Spinal cord (tissue), 9 donors: ENCODE measurements at regions not wholly inside any gene's neighbourhood (a gene's known extent, or its start where the extent isn't known, plus 50 kb on each side); places are given as distances from the start of the nearest gene placed in this dataset.

Experiments
- DNase-seq, 6 donors: peaks; one replicate each; pipeline versions ENCODE4 v3.0.0 to v3.0.0-alpha.2; 2013 to 2015; ENCODE audit warnings: low spot score in 6 of 6, low read depth in 4 of 6
- H3K27ac ChIP-seq: one replicate; pipeline ENCODE4 v1.5.1; 2013; ENCODE audit warnings: low read depth, low read length, control low read depth
- H3K27me3 ChIP-seq: one replicate; pipeline ENCODE4 v1.6.1; 2013; ENCODE audit warnings: low read length; ENCODE audit not compliant: control insufficient read depth, insufficient read depth
- H3K36me3 ChIP-seq: one replicate; pipeline ENCODE4 v1.6.1; 2013; ENCODE audit warnings: low read length; ENCODE audit not compliant: control insufficient read depth, insufficient read depth
- H3K4me1 ChIP-seq: one replicate; pipeline ENCODE4 v1.6.1; 2013; ENCODE audit warnings: low read length; ENCODE audit not compliant: control insufficient read depth, insufficient read depth
- H3K4me3 ChIP-seq: one replicate; pipeline ENCODE4 v1.5.1; 2013; ENCODE audit warnings: low read depth, low read length, control low read depth
- H3K9me3 ChIP-seq: one replicate; pipeline ENCODE4 v1.6.1; 2013; ENCODE audit warnings: low read length; ENCODE audit not compliant: control insufficient read depth, insufficient read depth
- WGBS: methylation state at CpG from one replicate; pipeline ENCODE4 v1.1.5; 2013; ENCODE audit warnings: missing lambda C conversion rate; ENCODE audit not compliant: insufficient coverage; 5-methylcytosine and 5-hydroxymethylcytosine counted together
- donor health status: healthy.

- Histone ChIP-seq H3K27me3 (no peaks in the 10 kb centered on the region), H3K4me1 (no peaks in the 10 kb centered on the region), H3K27ac (no peak overlapping the region), H3K36me3 (no peaks in the 10 kb centered on the region), H3K4me3 (no peak overlapping the region), H3K9me3 (no peaks in the 10 kb centered on the region)
- no peak for DNase-seq
- no CpG with 5 or more reads among the region's 4 CpGs for WGBS
Observed at GRCh38 chr6:51336185-51336584, 517.5 kb downstream of the TFAP2B start.

DNA sequence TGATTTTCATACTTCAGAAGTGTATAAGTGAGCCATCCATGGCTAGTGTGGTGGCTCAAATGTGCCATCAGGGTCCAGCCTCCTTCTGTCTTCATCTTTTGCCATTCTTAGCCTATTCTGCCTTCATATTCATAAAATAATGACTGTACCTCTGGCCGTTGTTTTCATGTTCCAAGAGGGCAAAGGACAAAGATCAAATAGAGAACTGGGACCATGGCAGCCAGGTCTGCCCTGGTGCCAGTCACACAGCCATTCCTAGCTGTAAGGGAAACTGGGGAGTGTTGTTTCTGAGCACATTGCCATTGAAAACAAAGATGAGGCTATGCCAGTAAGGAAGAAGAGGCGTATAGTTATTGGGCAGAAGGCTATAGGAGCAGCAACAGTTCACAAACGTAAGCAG lies 518.6 kb downstream of the TFAP2B start:
- Histone ChIP-seq H3K9me3 (no peaks in the 10 kb centered on the region), H3K36me3 (no peaks in the 10 kb centered on the region), H3K27me3 (no peaks in the 10 kb centered on the region), H3K4me1 (no peaks in the 10 kb centered on the region), H3K27ac (no peak overlapping the region), H3K4me3 (no peak overlapping the region)
- DNase-seq, result no peak
- 82% methylated on average over 3 of the region's 3 CpGs for WGBS

DNA sequence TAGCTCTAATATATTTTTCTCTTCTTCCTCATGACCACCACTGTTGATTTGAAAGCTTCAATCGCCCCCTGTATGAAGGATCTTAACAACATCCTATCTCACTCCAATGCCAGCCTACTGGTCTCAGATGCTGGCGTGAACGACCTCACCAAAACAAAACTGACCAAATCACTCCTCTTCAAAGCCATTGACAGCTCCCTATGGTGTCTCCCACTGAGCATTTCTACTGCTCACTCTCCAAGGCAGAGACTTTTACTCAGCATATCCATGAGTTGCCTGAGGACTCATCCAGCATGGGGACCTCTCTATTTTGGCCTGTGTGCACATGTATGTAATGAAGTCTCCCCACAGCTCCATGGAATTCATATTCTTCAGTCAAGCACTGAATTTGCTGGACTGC lies 520.4 kb downstream of the TFAP2B start:
- WGBS, result 53% methylated on average over 3 of the region's 3 CpGs
- DNase-seq, result no peak

GRCh38 chr6:51339728-51340127 lies 521.1 kb downstream of the TFAP2B start:
- DNase-seq, result no peak
- WGBS, result 58% methylated on average over 2 of the region's 5 CpGs
- H3K27me3 ChIP-seq, result no peaks in the 10 kb centered on the region
- H3K9me3 ChIP-seq, result no peaks in the 10 kb centered on the region
- H3K4me1 ChIP-seq, result no peaks in the 10 kb centered on the region
- H3K4me3 ChIP-seq, result no peak overlapping the region
- H3K36me3 ChIP-seq, result no peaks in the 10 kb centered on the region
- H3K27ac ChIP-seq, result no peak overlapping the region

More for the DNA sequence above, 520.4 kb downstream of the TFAP2B start:
- H3K27me3 ChIP-seq, result no peaks in the 10 kb centered on the region
- no peak overlapping the region for H3K27ac ChIP-seq
- H3K4me3 ChIP-seq, result no peak overlapping the region
- H3K9me3 ChIP-seq, result no peaks in the 10 kb centered on the region
- H3K4me1 ChIP-seq, result no peaks in the 10 kb centered on the region
- no peaks in the 10 kb centered on the region for H3K36me3 ChIP-seq

GRCh38 chr6:51342393-51342792 lies 523.7 kb downstream of the TFAP2B start:
- Histone ChIP-seq H3K9me3 (peaks cover 3% of the 10 kb centered on the region), H3K4me3 (no peak overlapping the region), H3K27ac (no peak overlapping the region), H3K4me1 (no peaks in the 10 kb centered on the region), H3K27me3 (no peaks in the 10 kb centered on the region), H3K36me3 (no peaks in the 10 kb centered on the region)
- DNase-seq, result no peak
- 100% methylated on average over 1 of the region's 6 CpGs for WGBS

GRCh38 chr6:51349857-51350256 lies 531.2 kb downstream of the TFAP2B start:
- Histone ChIP-seq H3K9me3 (peaks cover 3% of the 10 kb centered on the region), H3K27ac (no peak overlapping the region), H3K4me3 (no peak overlapping the region), H3K27me3 (no peaks in the 10 kb centered on the region), H3K4me1 (peaks cover 4% of the 10 kb centered on the region), H3K36me3 (no peaks in the 10 kb centered on the region)
- WGBS, result 48% methylated on average over 3 of the region's 4 CpGs
- peak in 4 of 6 donors; percentile 5 to 64 (median 11) for DNase-seq

DNA sequence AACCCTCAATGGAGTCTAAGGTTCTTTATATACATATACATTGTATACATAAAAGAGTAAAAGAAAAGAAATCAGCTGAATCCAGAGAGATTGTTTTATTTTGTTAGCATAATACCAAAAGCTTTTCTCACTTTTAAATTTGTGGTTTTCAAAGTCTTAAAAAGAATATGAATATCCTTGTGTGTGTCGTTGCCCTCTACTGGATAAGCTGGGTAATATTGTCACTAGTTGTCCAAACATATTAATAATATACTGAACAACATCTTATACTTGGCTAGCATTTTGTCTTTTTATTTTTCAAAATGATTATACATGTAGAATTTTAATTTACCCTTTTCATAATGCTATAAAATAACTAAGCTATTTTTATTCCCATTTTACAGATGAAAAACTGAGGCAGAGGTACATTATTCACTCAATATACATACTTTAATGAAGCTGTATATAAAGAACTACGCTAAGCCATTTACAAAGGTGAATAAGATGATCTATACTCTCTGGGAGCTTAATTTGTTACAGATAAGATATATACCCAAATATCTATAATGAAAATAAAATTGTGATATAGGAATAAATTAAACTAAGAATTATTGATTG lies 531.7 kb downstream of the TFAP2B start:
- H3K4me1 ChIP-seq, result peaks cover 4% of the 10 kb centered on the region
- no peak overlapping the region for H3K27ac ChIP-seq
- WGBS, result no CpG with 5 or more reads among the region's 2 CpGs
- H3K9me3 ChIP-seq, result peaks cover 3% of the 10 kb centered on the region
- no peaks in the 10 kb centered on the region for H3K27me3 ChIP-seq
- peak in 1 of 6 donors; percentile 5 for DNase-seq
- no peaks in the 10 kb centered on the region for H3K36me3 ChIP-seq
- H3K4me3 ChIP-seq, result no peak overlapping the region

GRCh38 chr6:51352506-51353029 lies 533.9 kb downstream of the TFAP2B start:
- no peak for DNase-seq
- no CpG with 5 or more reads among the region's 2 CpGs for WGBS
- Histone ChIP-seq H3K27ac (no peak overlapping the region), H3K4me1 (peaks cover 4% of the 10 kb centered on the region), H3K36me3 (no peaks in the 10 kb centered on the region), H3K9me3 (no peaks in the 10 kb centered on the region), H3K27me3 (no peaks in the 10 kb centered on the region), H3K4me3 (no peak overlapping the region)

GRCh38 chr6:51360287-51360686 lies 541.6 kb downstream of the TFAP2B start:
- Histone ChIP-seq H3K27me3 (no peaks in the 10 kb centered on the region), H3K4me1 (no peaks in the 10 kb centered on the region), H3K9me3 (no peaks in the 10 kb centered on the region), H3K36me3 (no peaks in the 10 kb centered on the region), H3K4me3 (no peak overlapping the region), H3K27ac (no peak overlapping the region)
- WGBS, result no CpG with 5 or more reads among the region's 2 CpGs
- DNase-seq, result no peak

- H3K9me3 ChIP-seq, result no peaks in the 10 kb centered on the region
- no peak for DNase-seq
- no peak overlapping the region for H3K4me3 ChIP-seq
- no peaks in the 10 kb centered on the region for H3K36me3 ChIP-seq
- H3K4me1 ChIP-seq, result no peaks in the 10 kb centered on the region
- H3K27ac ChIP-seq, result no peak overlapping the region
- H3K27me3 ChIP-seq, result no peaks in the 10 kb centered on the region
Observed at GRCh38 chr6:51365566-51365965, 546.9 kb downstream of the TFAP2B start.
